Hypothalamus (tissue), 51 donors: ENCODE measurements at regions not wholly inside any gene's neighbourhood (a gene's known extent, or its start where the extent isn't known, plus 50 kb on each side); places are given as distances from the start of the nearest gene placed in this dataset.
"Not testable (repeated sequence)": the region's sequence is repeated elsewhere in the genome, so short reads cannot be mapped to it uniquely, and the experiment has no call there.

ENCODE experiments used
- DNase-seq, 51 donors: peaks; one replicate each; lab custom pipeline; 2025; lab: John Stamatoyannopoulos, UW

- DNase-seq, result no peak
Measured at GRCh38 chr7:13727751-13728150, 261.7 kb downstream of the ETV1 start.

GRCh38 chr7:13728430-13728829, 261.0 kb downstream of the ETV1 start:
- not testable (repeated sequence) for DNase-seq

DNA sequence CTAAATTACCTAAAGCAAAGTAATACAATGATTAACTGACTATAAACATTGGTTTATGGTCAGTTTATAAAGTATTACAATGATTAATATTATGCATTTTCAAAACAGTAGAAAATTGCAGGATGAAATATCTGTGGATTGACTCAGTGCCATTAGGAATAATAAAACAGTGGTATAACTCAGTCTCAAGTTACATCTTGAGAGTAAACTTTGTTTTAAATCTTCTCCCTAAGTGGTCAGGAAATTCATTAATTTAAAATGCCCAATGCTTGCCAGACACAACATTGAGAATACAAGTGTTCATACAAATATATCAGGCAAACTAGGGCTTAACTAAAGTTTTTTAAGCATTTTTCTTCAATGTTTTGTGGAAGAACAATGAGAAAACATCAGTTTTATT, 257.8 kb downstream of the ETV1 start:
- no peak for DNase-seq

DNA sequence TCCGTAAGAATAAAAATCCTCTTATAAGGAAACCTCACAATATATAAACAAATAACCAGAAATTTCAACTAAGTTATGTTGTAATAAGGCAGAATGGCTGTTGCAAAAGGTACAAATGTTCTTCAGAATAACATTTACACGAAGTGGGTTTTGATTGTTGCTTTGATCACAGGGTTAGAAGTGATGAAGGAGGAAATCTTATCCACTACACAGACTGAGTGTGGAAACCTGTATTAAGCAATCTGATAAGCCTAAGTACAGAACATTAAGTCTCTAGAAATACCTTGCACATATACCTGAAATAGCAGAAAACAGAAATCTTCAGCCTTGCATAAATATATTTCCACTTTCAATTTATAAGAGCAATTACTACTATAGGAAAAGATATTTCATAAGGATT, 251.9 kb downstream of the ETV1 start:
- DNase-seq, result no peak

GRCh38 chr7:13742126-13742525, 247.3 kb downstream of the ETV1 start:
- DNase-seq, result no peak

- peak in 22 of 51 donors; percentile 0 to 61 (median 20) for DNase-seq
Measured at GRCh38 chr7:13742811-13743210, 246.7 kb downstream of the ETV1 start.

DNA sequence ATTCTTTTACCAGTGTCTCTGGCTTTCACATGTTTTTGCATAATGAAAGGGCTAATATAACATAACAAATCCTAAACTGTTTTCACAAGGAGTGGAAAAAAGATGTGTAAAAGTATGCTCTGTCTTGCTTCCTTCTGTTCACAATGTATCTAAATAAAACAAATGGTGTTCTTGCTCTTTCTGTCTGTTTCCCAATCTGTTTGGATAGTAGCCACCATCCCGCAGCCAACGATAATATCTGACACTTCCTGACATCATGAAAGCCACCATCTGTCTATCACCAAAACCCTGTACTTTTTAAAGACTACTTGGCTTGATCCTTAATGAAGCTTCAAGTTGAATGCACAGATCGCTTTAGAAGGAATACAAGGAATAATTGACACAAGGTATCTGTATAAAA, 246.2 kb downstream of the ETV1 start:
- no peak for DNase-seq

- DNase-seq, result no peak
Measured at GRCh38 chr7:13745530-13745929, 243.9 kb downstream of the ETV1 start.

DNA sequence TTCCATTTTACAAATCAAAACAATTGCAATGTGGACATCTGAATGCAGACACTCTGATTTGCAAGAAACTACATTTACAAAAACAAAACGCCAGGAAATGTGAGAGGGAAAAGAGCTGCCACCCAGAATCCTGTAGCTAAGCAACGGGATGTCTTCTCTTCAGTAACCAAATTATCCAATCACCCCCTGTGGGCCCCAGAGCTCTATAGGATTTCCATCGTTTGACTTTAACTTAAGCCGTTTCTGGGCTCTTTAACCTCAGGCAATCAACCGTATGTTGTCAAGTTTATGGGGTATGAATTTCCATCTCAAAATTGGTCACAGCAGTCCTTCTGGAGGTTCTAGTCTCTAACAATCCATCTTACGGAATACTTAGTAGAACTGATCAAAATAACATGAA, 240.5 kb downstream of the ETV1 start:
- no peak for DNase-seq

- no peak for DNase-seq
Measured at GRCh38 chr7:13749636-13750035, 239.8 kb downstream of the ETV1 start.

- DNase-seq, result no peak
Measured at GRCh38 chr7:13751766-13752165, 237.7 kb downstream of the ETV1 start.

GRCh38 chr7:13757841-13758240, 231.6 kb downstream of the ETV1 start:
- no peak for DNase-seq

DNA sequence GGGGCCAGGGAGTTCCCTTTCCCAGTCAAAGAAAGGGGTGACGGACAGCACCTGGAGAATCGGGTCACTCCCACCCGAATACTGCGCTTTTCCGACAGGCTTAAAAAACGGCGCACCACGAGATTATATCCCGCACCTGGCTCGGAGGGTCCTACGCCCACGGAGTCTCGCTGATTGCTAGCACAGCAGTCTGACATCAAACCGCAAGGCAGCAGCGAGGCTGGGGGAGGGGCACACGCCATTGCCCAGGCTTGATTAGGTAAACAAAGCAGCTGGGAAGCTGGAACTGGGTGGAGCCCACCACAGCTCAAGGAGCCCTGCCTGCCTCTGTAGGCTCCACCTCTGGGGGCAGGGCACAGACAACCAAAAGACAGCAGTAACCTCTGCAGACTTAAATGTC, 223.6 kb downstream of the ETV1 start:
- DNase-seq, result not testable (repeated sequence)

GRCh38 chr7:13770305-13770704, 219.2 kb downstream of the ETV1 start:
- DNase-seq, result no peak

DNA sequence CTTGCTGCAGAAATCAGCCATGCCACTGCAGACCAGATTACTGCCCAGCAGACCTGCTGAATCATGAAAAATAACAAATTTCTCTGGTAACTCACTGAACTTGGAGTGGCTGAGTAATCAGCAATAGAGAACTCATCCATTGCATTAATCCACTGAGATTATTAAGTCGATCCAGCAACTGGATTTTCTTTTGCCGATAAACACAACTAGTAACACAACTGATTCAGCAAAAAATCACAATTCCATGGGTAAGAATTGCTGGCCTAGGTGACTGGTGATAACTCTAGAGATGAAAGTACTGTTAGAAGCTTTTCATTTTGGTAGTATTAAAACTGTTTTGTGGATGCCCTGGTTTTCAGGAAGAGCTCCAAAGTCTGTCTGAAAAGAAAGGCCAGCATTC, 214.5 kb downstream of the ETV1 start:
- DNase-seq, result no peak

DNA sequence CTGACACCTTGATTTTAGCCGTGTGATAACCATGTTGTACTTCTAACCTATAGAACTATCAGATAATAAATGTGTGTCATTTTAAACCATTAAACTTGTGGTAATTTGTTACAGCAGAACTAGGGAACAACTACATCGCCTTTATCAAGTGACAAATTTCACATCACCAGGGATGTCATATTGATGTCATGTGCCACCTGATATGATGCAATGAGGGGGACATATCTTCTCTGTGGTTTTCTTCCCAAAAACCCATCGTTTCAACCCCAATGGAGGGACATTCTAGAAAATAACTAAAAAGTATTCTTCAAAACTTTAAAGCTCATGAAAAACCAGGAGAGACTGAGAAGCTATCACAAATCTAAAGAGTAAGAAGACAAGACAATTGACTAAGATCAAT, 212.2 kb downstream of the ETV1 start:
- DNase-seq, result no peak

GRCh38 chr7:13778967-13779366, 210.5 kb downstream of the ETV1 start:
- peak in 1 of 51 donors; percentile 25 for DNase-seq

DNA sequence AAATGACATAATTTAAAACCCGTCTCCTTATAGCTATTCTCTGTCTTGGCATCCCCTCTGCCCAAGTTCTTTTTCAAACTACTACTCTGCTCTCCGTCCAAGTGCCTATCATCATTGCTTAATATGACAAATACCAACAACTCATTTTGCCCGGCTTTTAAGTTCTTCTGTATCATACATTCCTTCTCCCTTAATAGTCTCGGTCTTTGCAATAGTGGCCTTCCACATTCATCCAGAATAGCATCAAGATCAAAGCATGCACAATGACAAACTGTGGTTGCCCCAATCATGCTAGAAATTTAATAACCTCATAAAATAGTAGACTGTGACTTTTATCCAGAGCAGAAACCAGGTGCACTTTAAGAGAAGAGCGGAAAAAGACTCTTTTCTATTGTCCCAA, 198.9 kb downstream of the ETV1 start:
- no peak for DNase-seq

DNA sequence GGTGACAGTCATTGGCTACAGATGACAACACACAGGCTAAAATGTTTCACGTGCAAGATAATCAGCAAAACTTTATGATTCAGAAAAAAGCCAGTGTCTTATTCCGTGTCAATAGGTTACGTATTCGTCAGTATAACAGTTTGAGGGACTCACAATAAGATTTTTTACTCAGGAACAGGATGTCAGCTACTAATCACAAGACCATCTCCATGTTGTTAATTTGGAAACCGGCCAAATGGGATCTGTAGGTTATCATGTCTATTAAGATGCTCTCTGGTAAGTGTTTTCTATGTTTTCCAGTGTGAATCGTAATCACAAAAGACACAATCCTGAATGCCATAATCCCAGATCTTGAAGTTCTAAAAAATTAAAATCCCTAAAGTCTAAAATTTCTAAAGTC, 197.3 kb downstream of the ETV1 start:
- DNase-seq, result no peak

GRCh38 chr7:13793926-13794325, 195.5 kb downstream of the ETV1 start:
- no peak for DNase-seq

GRCh38 chr7:13794581-13794980, 194.9 kb downstream of the ETV1 start:
- no peak for DNase-seq

GRCh38 chr7:13797545-13797944, 191.9 kb downstream of the ETV1 start:
- DNase-seq, result no peak

- DNase-seq, result peak in 1 of 51 donors; percentile 31
Measured at GRCh38 chr7:13800694-13801448, 188.6 kb downstream of the ETV1 start.
